ENCODE measurements at regions not wholly inside any gene's neighbourhood (a gene's known extent, or its start where the extent isn't known, plus 50 kb on each side); places are given as distances from the start of the nearest gene placed in this dataset.

- in situ Hi-C loops (cut with MboI; ENCODE audit: low pct_unique_long_range_greater_than_20kb, low sequenced_read_pairs, unreplicated experiment): no loop called here
- no peak for DNase-seq (ENCODE audit: low spot score)
These were observed 1443.0 kb upstream of the CDH6 start for GRCh38 chr5:29750453-29750852.

GRCh38 chr5:29744618-29745017 lies 1448.9 kb upstream of the CDH6 start:
- no peak for DNase-seq (ENCODE audit: low spot score)
- no peak for TF ChIP-seq CTCF (IDR thresholded peaks at IDR 0.05; ENCODE audit: extremely low read depth, insufficient read depth, missing control alignments)
- in situ Hi-C loops (cut with MboI; ENCODE audit: low pct_unique_long_range_greater_than_20kb, low sequenced_read_pairs, unreplicated experiment): no loop called here

More at GRCh38 chr5:29750453-29750852, 1443.0 kb upstream of the CDH6 start:
- TF ChIP-seq CTCF (IDR thresholded peaks at IDR 0.05; ENCODE audit: extremely low read depth, insufficient read depth, missing control alignments): no peak

GRCh38 chr5:29720954-29721353 lies 1472.5 kb upstream of the CDH6 start:
- DNase-seq (ENCODE audit: low spot score): no peak
- no peak for TF ChIP-seq CTCF (IDR thresholded peaks at IDR 0.05; ENCODE audit: extremely low read depth, insufficient read depth, missing control alignments)
- in situ Hi-C loops (cut with MboI; ENCODE audit: low pct_unique_long_range_greater_than_20kb, low sequenced_read_pairs, unreplicated experiment): no loop called here

GRCh38 chr5:29719171-29719570 lies 1474.3 kb upstream of the CDH6 start:
- in situ Hi-C loops (cut with MboI; ENCODE audit: low pct_unique_long_range_greater_than_20kb, low sequenced_read_pairs, unreplicated experiment): no loop called here
- no peak for TF ChIP-seq CTCF (IDR thresholded peaks at IDR 0.05; ENCODE audit: extremely low read depth, insufficient read depth, missing control alignments)
- no peak for DNase-seq (ENCODE audit: low spot score)

DNA sequence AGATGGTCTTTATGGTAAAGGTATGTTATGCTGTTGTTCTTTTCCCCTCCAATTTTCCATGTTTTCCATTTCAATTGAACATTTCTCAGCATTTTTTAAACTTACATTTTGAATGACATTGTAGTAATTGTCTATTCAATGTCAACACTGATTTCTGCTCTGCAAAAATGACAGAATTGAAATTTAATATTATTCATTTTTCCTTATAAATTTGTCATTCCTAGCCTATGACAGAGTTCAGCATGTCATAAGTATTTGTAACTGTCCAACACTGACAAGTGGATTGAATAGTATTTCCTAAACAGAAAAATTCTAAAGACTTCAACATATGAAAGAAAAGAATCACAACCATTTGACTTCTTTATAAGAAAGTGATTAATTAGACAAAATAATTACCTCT lies 1478.3 kb upstream of the CDH6 start:
- in situ Hi-C loops (cut with MboI; ENCODE audit: low pct_unique_long_range_greater_than_20kb, low sequenced_read_pairs, unreplicated experiment): no loop called here
- no peak for DNase-seq (ENCODE audit: low spot score)
- TF ChIP-seq CTCF (IDR thresholded peaks at IDR 0.05; ENCODE audit: extremely low read depth, insufficient read depth, missing control alignments): no peak

DNA sequence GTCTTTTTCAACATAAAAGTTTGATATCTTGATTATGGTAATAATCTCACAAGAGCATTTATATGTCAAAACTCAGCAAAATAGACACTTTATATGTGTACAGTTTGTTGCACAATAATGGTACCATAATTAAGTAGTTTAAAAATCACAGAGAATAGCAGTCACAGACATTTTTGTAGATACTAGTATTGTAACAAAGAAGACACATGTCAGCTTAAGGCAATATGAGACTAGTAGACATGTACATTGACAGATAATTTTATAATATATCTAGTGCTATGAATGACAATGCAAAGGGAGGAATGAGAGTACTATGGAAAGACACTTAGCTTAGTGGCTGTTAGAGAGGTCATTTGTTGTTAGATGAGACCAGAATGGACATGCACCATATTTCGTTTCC lies 1490.6 kb upstream of the CDH6 start:
- no peak for DNase-seq (ENCODE audit: low spot score)
- no peak for TF ChIP-seq CTCF (IDR thresholded peaks at IDR 0.05; ENCODE audit: extremely low read depth, insufficient read depth, missing control alignments)
- in situ Hi-C loops (cut with MboI; ENCODE audit: low pct_unique_long_range_greater_than_20kb, low sequenced_read_pairs, unreplicated experiment): no loop called here

- no peak for DNase-seq (ENCODE audit: low spot score)
- in situ Hi-C loops (cut with MboI; ENCODE audit: low pct_unique_long_range_greater_than_20kb, low sequenced_read_pairs, unreplicated experiment): no loop called here
- TF ChIP-seq CTCF (IDR thresholded peaks at IDR 0.05; ENCODE audit: extremely low read depth, insufficient read depth, missing control alignments): no peak
These were observed 1491.9 kb upstream of the CDH6 start for GRCh38 chr5:29701600-29701999.
